Heart left ventricle (tissue), 16 donors: ENCODE measurements at regions not wholly inside any gene's neighbourhood (a gene's known extent, or its start where the extent isn't known, plus 50 kb on each side); places are given as distances from the start of the nearest gene placed in this dataset.

Experiments used
- ATAC-seq, 4 donors: fragments of 200-7000 bp; cut with Tn5 transposase; one replicate each; pipeline ENCODE4 v1.9.1; 2020 to 2022; ENCODE audit warnings: moderate library complexity in 4 of 4, mild to moderate bottlenecking in 3 of 4, moderate number of reproducible peaks in 1 of 4
- DNase-seq, 5 donors: peaks; one replicate each; pipeline ENCODE4 v3.0.0-alpha.2; 2020
- H3K27ac ChIP-seq, 12 donors: fragments of 200-600 bp; sonication (generic) in 4 of 12; one replicate each; pipeline versions ENCODE4 v1.5.0 to v1.8.0; 2016 to 2022; ENCODE audit warnings: mild to moderate bottlenecking in 2 of 12
- H3K27me3 ChIP-seq, 9 donors: fragments of 200-600 bp; sonication (generic) in 2 of 9; one replicate each; pipeline versions ENCODE4 v1.5.1 to v1.8.0; 2016 to 2022; ENCODE audit warnings: mild to moderate bottlenecking in 3 of 9
- H3K36me3 ChIP-seq, 9 donors: fragments of 200-600 bp; sonication (generic) in 2 of 9; one replicate each; pipeline versions ENCODE4 v1.5.0 to v1.8.0; 2018 to 2022; ENCODE audit warnings: mild to moderate bottlenecking in 2 of 9
- H3K4me1 ChIP-seq, 12 donors: fragments of 200-600 bp; sonication (generic) in 4 of 12; one replicate each; pipeline versions ENCODE4 v1.5.0 to v1.8.0; 2016 to 2022; ENCODE audit warnings: mild to moderate bottlenecking in 3 of 12
- H3K4me3 ChIP-seq, 12 donors: fragments of 200-600 bp; sonication (generic) in 4 of 12; one replicate each; pipeline versions ENCODE4 v1.5.0 to v1.8.0; 2017 to 2022; ENCODE audit warnings: mild to moderate bottlenecking in 9 of 12, moderate library complexity in 4 of 12
- H3K9me3 ChIP-seq, 12 donors: fragments of 200-600 bp; sonication (generic) in 4 of 12; one replicate each; pipeline versions ENCODE4 v1.5.0 to v1.8.0; 2016 to 2022; ENCODE audit warnings: mild to moderate bottlenecking in 1 of 12
- POLR2A ChIP-seq, 2 donors: fragments of 450-650 bp; IDR thresholded peaks; one replicate each; pipeline ENCODE4 v1.6.1; 2017; ENCODE audit warnings: antibody characterized with exemption in 2 of 2, mild to moderate bottlenecking in 2 of 2, moderate library complexity in 2 of 2
- WGBS, 4 donors: extraction: QIAGEN DNeasy Blood & Tissue Kit in 2 of 4; methylation state at CpG; one replicate each; pipeline versions ENCODE4 v1.1.5 to v1.1.7; 2013 to 2018; 5-methylcytosine and 5-hydroxymethylcytosine counted together
- intact Hi-C, 10 donors: fragments of 100-400 bp; cut with DNase I; formaldehyde crosslinking; loops; one replicate each; pipeline versions ENCODE4 v1.11.1 to v1.14.2; 2022
- TF ChIP-seq, protein P1 (sequence below), 12 donors: fragments of 200-600 bp; sonication (generic) in 4 of 12; IDR thresholded peaks; one replicate each; pipeline versions ENCODE4 v1.5.0 to v1.8.0; 2018 to 2022; ENCODE audit warnings: antibody characterized with exemption in 12 of 12, mild to moderate bottlenecking in 5 of 12
- donor health status: ischemic (EF 13 %, LVEDD 7.1; RV severe dilation, severe dysfunction).
- donor health status: healthy with polysubstance abuse.
- donor health status: DM: no; HTN: yes; CAD: no.
- donor health status: DM: no; HTN: no; CAD: no.
- donor health status: ischemic (EF 25% LVEDD 6.9; RV normal size, moderate dysfunction).
- donor health status: ischemic (EF 25% LVEDD 5.7; RV mildly dilated, moderate dysfunction).
- donor health status: healthy.
- donor health status: DM: yes; HTN: yes; CAD: no.
- donor health status: ischemic (EF 35%, LVEDD 5.7; RV mildly dilated, moderate dysfunction).
- donor health status: nonischemic (EF 11% LVEDD 7.7; RV severe dilation, severe dysfunction).
- donor health status: DM: yes; HTN: yes; CAD: no.
- donor health status: PGD.
- donor health status: ischemic (EF 29% LVEDD 5.4; RV normal size, mild dysfunction).
- donor health status: nonischemic (EF 23%, LVEDD 6.1; RV moderate dilation, normal function).

- DNase-seq = no peak
- Histone ChIP-seq H3K4me3 (no peak overlapping the region), H3K9me3 (no peaks in the 10 kb centered on the region), H3K27ac (no peak overlapping the region), H3K4me1 (no peaks in the 10 kb centered on the region), H3K27me3 (no peaks in the 10 kb centered on the region), H3K36me3 (no peaks in the 10 kb centered on the region)
- 83 to 90% (median 85%) methylated on average over 9 of the region's 9 CpGs for WGBS, 4 donors
- TF ChIP-seq, protein P1, sequence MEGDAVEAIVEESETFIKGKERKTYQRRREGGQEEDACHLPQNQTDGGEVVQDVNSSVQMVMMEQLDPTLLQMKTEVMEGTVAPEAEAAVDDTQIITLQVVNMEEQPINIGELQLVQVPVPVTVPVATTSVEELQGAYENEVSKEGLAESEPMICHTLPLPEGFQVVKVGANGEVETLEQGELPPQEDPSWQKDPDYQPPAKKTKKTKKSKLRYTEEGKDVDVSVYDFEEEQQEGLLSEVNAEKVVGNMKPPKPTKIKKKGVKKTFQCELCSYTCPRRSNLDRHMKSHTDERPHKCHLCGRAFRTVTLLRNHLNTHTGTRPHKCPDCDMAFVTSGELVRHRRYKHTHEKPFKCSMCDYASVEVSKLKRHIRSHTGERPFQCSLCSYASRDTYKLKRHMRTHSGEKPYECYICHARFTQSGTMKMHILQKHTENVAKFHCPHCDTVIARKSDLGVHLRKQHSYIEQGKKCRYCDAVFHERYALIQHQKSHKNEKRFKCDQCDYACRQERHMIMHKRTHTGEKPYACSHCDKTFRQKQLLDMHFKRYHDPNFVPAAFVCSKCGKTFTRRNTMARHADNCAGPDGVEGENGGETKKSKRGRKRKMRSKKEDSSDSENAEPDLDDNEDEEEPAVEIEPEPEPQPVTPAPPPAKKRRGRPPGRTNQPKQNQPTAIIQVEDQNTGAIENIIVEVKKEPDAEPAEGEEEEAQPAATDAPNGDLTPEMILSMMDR (IDR thresholded peaks at IDR 0.05) = no peak
- no peak for TF ChIP-seq POLR2A (IDR thresholded peaks at IDR 0.05)
- ATAC-seq = no peak
- intact Hi-C loops = no loop called here
Observed at GRCh38 chr2:220148471-220149248, 521.2 kb downstream of the SLC4A3 start.

GRCh38 chr2:220151341-220151740 is 523.9 kb downstream of the SLC4A3 start:
- H3K36me3 ChIP-seq = no peaks in the 10 kb centered on the region
- no peak for ATAC-seq
- TF ChIP-seq, protein P1 (IDR thresholded peaks at IDR 0.05) = no peak
- TF ChIP-seq POLR2A (IDR thresholded peaks at IDR 0.05) = no peak
- WGBS, 4 donors = 85 to 94% (median 90%) methylated on average over 2 of the region's 2 CpGs
- H3K4me1 ChIP-seq = no peaks in the 10 kb centered on the region
- no peaks in the 10 kb centered on the region for H3K27me3 ChIP-seq
- H3K9me3 ChIP-seq = no peaks in the 10 kb centered on the region
- no peak overlapping the region for H3K27ac ChIP-seq
- DNase-seq = no peak
- no peak overlapping the region for H3K4me3 ChIP-seq
- intact Hi-C loops = no loop called here

- H3K36me3 ChIP-seq = no peaks in the 10 kb centered on the region
- ATAC-seq = no peak
- H3K27me3 ChIP-seq = no peaks in the 10 kb centered on the region
- no peak overlapping the region for H3K4me3 ChIP-seq
- no peaks in the 10 kb centered on the region for H3K9me3 ChIP-seq
- H3K27ac ChIP-seq = no peak overlapping the region
- DNase-seq = no peak
- intact Hi-C loops = no loop called here
- 69 to 73% (median 70%) methylated on average over 4 of the region's 4 CpGs for WGBS, 4 donors
- H3K4me1 ChIP-seq = no peaks in the 10 kb centered on the region
- TF ChIP-seq POLR2A (IDR thresholded peaks at IDR 0.05) = no peak
- TF ChIP-seq, protein P1 (IDR thresholded peaks at IDR 0.05) = no peak
Observed at GRCh38 chr2:220152281-220152935, 525.0 kb downstream of the SLC4A3 start.

- intact Hi-C loops = no loop called here
- H3K27me3 ChIP-seq = no peaks in the 10 kb centered on the region
- WGBS, 4 donors = 83 to 93% (median 88%) methylated on average over 4 of the region's 4 CpGs
- ATAC-seq (no peak), DNase-seq (no peak)
- H3K9me3 ChIP-seq = no peaks in the 10 kb centered on the region
- no peak overlapping the region for H3K27ac ChIP-seq
- H3K4me3 ChIP-seq = no peak overlapping the region
- H3K36me3 ChIP-seq = no peaks in the 10 kb centered on the region
- H3K4me1 ChIP-seq = no peaks in the 10 kb centered on the region
- TF ChIP-seq, protein P1 (IDR thresholded peaks at IDR 0.05) = no peak
- TF ChIP-seq POLR2A (IDR thresholded peaks at IDR 0.05) = no peak
Observed at GRCh38 chr2:220153118-220153517, 525.7 kb downstream of the SLC4A3 start.
